Tibial nerve (tissue), 4 donors: ENCODE measurements at regions not wholly inside any gene's neighbourhood (a gene's known extent, or its start where the extent isn't known, plus 50 kb on each side); places are given as distances from the start of the nearest gene placed in this dataset.

Experiments used
- DNase-seq, 2 donors: peaks; one replicate each; pipeline ENCODE4 v3.0.0-alpha.2; 2019; ENCODE audit warnings: low spot score in 2 of 2
- H3K27ac ChIP-seq, 4 donors: fragments of 200-600 bp; sonication (generic) in 3 of 4; one replicate each; pipeline ENCODE4 v1.5.1; 2017 to 2019; ENCODE audit warnings: mild to moderate bottlenecking in 1 of 4
- H3K27me3 ChIP-seq, 2 donors: fragments of 200-600 bp; sonication (generic) in 1 of 2; one replicate each; pipeline versions ENCODE4 v1.5.1 to v1.6.0; 2017 to 2019
- H3K36me3 ChIP-seq, 3 donors: fragments of 200-600 bp; sonication (generic); one replicate each; pipeline ENCODE4 v1.5.1; 2018 to 2019
- H3K4me1 ChIP-seq, 4 donors: fragments of 200-600 bp; sonication (generic) in 3 of 4; one replicate each; pipeline ENCODE4 v1.5.1; 2017 to 2019
- H3K4me3 ChIP-seq, 4 donors: fragments of 200-600 bp; sonication (generic) in 3 of 4; one replicate each; pipeline ENCODE4 v1.5.1; 2017 to 2019; ENCODE audit warnings: mild to moderate bottlenecking in 1 of 4, moderate library complexity in 1 of 4
- H3K9me3 ChIP-seq, 4 donors: fragments of 200-600 bp; sonication (generic) in 3 of 4; one replicate each; pipeline ENCODE4 v1.5.1; 2017 to 2019
- EP300 ChIP-seq, 2 donors: sonication (generic); formaldehyde crosslinking; IDR thresholded peaks; one replicate each; pipeline ENCODE4 v1.6.1; 2017; ENCODE audit warnings: antibody characterized with exemption in 2 of 2, mild to moderate bottlenecking in 1 of 2
- POLR2A ChIP-seq, 2 donors: fragments of 450-650 bp; IDR thresholded peaks; one replicate each; pipeline ENCODE4 v1.6.1; 2017; ENCODE audit warnings: antibody characterized with exemption in 2 of 2, mild to moderate bottlenecking in 2 of 2, moderate library complexity in 2 of 2
- WGBS, 2 donors: methylation state at CpG; one replicate each; pipeline ENCODE4 v1.1.5; 2018; 5-methylcytosine and 5-hydroxymethylcytosine counted together
- TF ChIP-seq, protein P1 (sequence below), 5 experiments: fragments of 200-600 bp in 3 of 5; fragments of 450-650 bp in 2 of 5; sonication (generic) in 3 of 5; IDR thresholded peaks; one replicate each; pipeline ENCODE4 v1.5.1; 2016 to 2019; ENCODE audit warnings: antibody characterized with exemption in 5 of 5, mild to moderate bottlenecking in 3 of 5, moderate library complexity in 2 of 5

DNA sequence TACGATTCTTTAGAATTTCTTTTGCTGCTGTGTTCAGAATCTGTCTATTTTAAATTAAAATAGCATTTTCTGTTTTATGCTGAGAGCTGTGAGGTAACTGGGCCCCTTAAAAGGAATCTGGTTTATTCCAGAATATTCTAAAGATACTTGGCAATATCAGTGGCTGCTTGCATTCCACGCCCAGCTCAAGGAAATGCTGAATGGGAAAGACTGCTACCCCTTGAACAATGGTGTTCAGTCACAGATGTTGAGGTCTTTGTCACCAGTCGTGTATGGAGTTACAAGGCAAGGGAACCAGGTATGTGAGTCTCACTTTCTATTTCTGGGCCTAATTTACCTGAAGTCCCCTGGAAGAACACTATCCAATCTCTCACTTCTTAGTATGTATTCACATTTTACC is 377.9 kb upstream of the CDH7 start:
- Histone ChIP-seq H3K9me3 (no peaks in the 10 kb centered on the region), H3K36me3 (no peaks in the 10 kb centered on the region), H3K4me1 (no peaks in the 10 kb centered on the region), H3K4me3 (no peak overlapping the region), H3K27me3 (no peaks in the 10 kb centered on the region), H3K27ac (no peak overlapping the region)
- WGBS, 2 donors, result 73 to 74% methylated on average over 3 of the region's 3 CpGs
- TF ChIP-seq, protein P1, sequence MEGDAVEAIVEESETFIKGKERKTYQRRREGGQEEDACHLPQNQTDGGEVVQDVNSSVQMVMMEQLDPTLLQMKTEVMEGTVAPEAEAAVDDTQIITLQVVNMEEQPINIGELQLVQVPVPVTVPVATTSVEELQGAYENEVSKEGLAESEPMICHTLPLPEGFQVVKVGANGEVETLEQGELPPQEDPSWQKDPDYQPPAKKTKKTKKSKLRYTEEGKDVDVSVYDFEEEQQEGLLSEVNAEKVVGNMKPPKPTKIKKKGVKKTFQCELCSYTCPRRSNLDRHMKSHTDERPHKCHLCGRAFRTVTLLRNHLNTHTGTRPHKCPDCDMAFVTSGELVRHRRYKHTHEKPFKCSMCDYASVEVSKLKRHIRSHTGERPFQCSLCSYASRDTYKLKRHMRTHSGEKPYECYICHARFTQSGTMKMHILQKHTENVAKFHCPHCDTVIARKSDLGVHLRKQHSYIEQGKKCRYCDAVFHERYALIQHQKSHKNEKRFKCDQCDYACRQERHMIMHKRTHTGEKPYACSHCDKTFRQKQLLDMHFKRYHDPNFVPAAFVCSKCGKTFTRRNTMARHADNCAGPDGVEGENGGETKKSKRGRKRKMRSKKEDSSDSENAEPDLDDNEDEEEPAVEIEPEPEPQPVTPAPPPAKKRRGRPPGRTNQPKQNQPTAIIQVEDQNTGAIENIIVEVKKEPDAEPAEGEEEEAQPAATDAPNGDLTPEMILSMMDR (IDR thresholded peaks at IDR 0.05), result no peak
- TF ChIP-seq EP300 (IDR thresholded peaks at IDR 0.05) (no peak), POLR2A (IDR thresholded peaks at IDR 0.05) (no peak)
- no peak for DNase-seq

DNA sequence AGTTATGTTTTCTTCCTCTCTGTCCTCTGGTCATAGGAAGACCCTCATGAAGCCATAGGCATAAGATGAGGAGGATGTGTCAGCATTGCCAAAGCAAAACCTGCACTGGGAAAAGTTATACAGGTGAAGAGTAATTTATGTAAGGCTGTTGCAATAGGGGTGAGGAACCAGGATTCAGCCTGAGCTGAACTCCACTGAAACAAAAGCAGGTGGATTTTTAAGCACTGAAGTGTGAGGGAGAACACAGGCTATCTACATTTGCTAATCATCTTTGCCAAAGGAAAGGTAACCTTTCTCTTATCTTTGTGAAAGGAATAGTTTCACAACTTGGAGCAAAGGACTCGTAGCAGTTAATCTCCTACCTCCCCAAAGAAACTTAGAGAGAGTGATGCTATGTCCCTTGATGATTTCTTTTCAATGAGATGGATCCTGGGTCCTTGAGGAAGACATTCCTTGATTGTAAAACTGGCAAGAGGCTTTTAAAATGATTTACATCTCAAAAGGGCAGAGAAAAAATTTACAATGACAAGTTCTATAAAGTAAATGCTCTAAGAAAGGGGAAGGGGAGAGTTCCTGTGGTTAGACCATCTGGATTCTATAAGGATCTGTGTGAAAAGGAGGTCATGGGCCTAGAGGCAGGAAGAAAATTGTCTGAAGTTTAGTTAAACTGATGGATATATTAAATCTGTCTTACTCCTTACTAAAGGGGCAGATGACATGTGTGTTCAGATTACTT is 385.4 kb upstream of the CDH7 start:
- Histone ChIP-seq H3K4me1 (no peaks in the 10 kb centered on the region), H3K9me3 (no peaks in the 10 kb centered on the region), H3K36me3 (no peaks in the 10 kb centered on the region), H3K4me3 (no peak overlapping the region), H3K27me3 (no peaks in the 10 kb centered on the region), H3K27ac (no peak overlapping the region)
- no peak for DNase-seq
- WGBS, 2 donors, result 0 to 37% methylated on average over 1 of the region's 1 CpG
- TF ChIP-seq EP300 (IDR thresholded peaks at IDR 0.05), result no peak
- TF ChIP-seq, protein P1 (IDR thresholded peaks at IDR 0.05), result no peak
- TF ChIP-seq POLR2A (IDR thresholded peaks at IDR 0.05), result no peak

DNA sequence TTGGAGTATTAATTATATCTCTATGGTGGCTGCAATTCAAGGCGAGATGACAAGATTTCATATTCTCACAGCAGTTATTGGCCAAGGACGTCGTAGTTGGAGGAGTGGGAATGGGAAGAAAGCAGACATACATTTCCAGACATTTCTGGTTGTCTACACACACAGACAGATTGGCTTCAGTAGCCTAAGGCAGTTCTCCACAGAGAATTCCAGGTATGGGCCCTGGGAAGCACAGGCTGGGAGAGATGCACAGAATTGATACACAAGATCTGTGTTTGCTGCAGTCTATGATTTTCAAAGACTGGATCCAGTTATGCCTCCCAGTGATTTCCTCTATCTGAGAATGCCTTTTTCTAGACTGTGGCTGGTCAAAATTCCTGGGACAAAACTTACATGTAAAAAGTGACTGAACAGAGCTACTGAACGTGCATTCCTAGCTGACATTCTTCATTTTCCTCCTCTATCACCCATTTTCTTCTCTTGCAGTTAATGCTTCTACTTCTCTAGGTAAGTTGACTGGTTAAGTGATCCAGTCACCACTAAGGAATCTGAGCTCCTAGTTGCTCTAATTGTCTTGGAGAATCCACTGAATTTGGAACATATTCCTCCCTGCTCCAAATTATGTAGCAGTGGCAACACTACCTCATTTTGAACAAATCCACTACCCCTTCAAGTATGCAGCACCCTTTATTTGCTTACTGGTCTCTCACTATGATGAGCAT is 386.7 kb upstream of the CDH7 start:
- Histone ChIP-seq H3K27me3 (no peaks in the 10 kb centered on the region), H3K36me3 (no peaks in the 10 kb centered on the region), H3K4me3 (no peak overlapping the region), H3K27ac (no peak overlapping the region), H3K9me3 (no peaks in the 10 kb centered on the region), H3K4me1 (no peaks in the 10 kb centered on the region)
- WGBS, 2 donors, result 68 to 70% methylated on average over 4 of the region's 4 CpGs
- no peak for DNase-seq
- TF ChIP-seq, protein P1 (IDR thresholded peaks at IDR 0.05), result no peak
- TF ChIP-seq POLR2A (IDR thresholded peaks at IDR 0.05), result no peak
- no peak for TF ChIP-seq EP300 (IDR thresholded peaks at IDR 0.05)

- TF ChIP-seq POLR2A (IDR thresholded peaks at IDR 0.05), result no peak
- TF ChIP-seq, protein P1 (IDR thresholded peaks at IDR 0.05), result no peak
- no peaks in the 10 kb centered on the region for H3K27me3 ChIP-seq
- H3K36me3 ChIP-seq, result no peaks in the 10 kb centered on the region
- no peak overlapping the region for H3K27ac ChIP-seq
- no peaks in the 10 kb centered on the region for H3K9me3 ChIP-seq
- 81 to 87% methylated on average over 3 of the region's 3 CpGs for WGBS, 2 donors
- no peaks in the 10 kb centered on the region for H3K4me1 ChIP-seq
- no peak overlapping the region for H3K4me3 ChIP-seq
- no peak for DNase-seq
Observed at GRCh38 chr18:65363011-65363410, 387.8 kb upstream of the CDH7 start.

DNA sequence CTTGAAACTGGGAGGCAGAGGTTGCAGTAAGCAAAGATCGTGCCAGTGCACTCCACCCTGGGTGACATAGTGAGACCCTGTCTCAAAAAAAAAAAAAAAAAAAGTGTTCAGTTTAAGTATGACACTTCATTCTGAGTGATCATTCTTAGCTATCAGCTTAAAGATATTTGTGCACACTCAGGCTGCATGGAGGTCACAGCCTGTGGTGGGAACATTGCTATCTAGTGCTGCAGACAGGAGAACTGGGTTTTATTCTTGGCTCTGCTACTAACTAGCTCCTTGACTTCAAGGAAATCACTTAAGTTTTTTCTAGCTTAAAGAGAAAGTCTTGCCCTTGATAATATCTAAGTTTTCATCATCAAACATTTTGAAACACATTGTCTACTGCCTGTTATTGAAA is 391.3 kb upstream of the CDH7 start:
- no peak overlapping the region for H3K4me3 ChIP-seq
- DNase-seq, result no peak
- WGBS, 2 donors, result 86 to 96% methylated on average over 1 of the region's 1 CpG
- no peaks in the 10 kb centered on the region for H3K4me1 ChIP-seq
- no peak for TF ChIP-seq EP300 (IDR thresholded peaks at IDR 0.05)
- TF ChIP-seq, protein P1 (IDR thresholded peaks at IDR 0.05), result no peak
- TF ChIP-seq POLR2A (IDR thresholded peaks at IDR 0.05), result no peak
- H3K9me3 ChIP-seq, result no peaks in the 10 kb centered on the region
- no peak overlapping the region for H3K27ac ChIP-seq
- no peaks in the 10 kb centered on the region for H3K27me3 ChIP-seq
- H3K36me3 ChIP-seq, result no peaks in the 10 kb centered on the region
